Stimulated activated CD4-positive, alpha-beta T cell treated with anti-CD3 and anti-CD28 coated beads, Interleukin-15, amount 100 ng/mL, for 24 hours (primary cell): ENCODE measurements at regions not wholly inside any gene's neighbourhood (a gene's known extent, or its start where the extent isn't known, plus 50 kb on each side); places are given as distances from the start of the nearest gene placed in this dataset.
A peak's percentile ranks its signal among the peaks of the same experiment; 100 is the strongest.
"Not testable (repeated sequence)": the region's sequence is repeated elsewhere in the genome, so short reads cannot be mapped to it uniquely, and the experiment has no call there.

ENCODE experiments used
- DNase-seq: peaks from one replicate; pipeline ENCODE4 v3.0.0-alpha.2; 2020

GRCh38 chr9:33695856-33696255 is 99.5 kb upstream of the PRSS3 start:
- no peak for DNase-seq

- no peak for DNase-seq
These were observed 98.2 kb upstream of the PRSS3 start for GRCh38 chr9:33697171-33697570.

- DNase-seq = no peak
These were observed 97.1 kb upstream of the PRSS3 start for GRCh38 chr9:33698267-33698666.

GRCh38 chr9:33700940-33701339 is 94.4 kb upstream of the PRSS3 start:
- not testable (repeated sequence) for DNase-seq

- DNase-seq = no peak
These were observed 91.8 kb upstream of the PRSS3 start for GRCh38 chr9:33703430-33704102.

GRCh38 chr9:33705440-33705839 is 89.9 kb upstream of the PRSS3 start:
- not testable (repeated sequence) for DNase-seq

- DNase-seq = no peak
These were observed 86.9 kb upstream of the PRSS3 start for GRCh38 chr9:33708441-33708840.

GRCh38 chr9:33709269-33709668 is 86.1 kb upstream of the PRSS3 start:
- no peak for DNase-seq

GRCh38 chr9:33711418-33711817 is 83.9 kb upstream of the PRSS3 start:
- not testable (repeated sequence) for DNase-seq

GRCh38 chr9:33714989-33715388 is 80.4 kb upstream of the PRSS3 start:
- no peak for DNase-seq

GRCh38 chr9:33718987-33719386 is 76.4 kb upstream of the PRSS3 start:
- DNase-seq = no peak

GRCh38 chr9:33719581-33720374 is 75.6 kb upstream of the PRSS3 start:
- peak; percentile 64 for DNase-seq

GRCh38 chr9:33721674-33722358 is 73.5 kb upstream of the PRSS3 start:
- DNase-seq = peak; percentile 91

- DNase-seq = no peak
These were observed 73.0 kb upstream of the PRSS3 start for GRCh38 chr9:33722359-33722675.

GRCh38 chr9:33728613-33729012 is 66.7 kb upstream of the PRSS3 start:
- no peak for DNase-seq

GRCh38 chr9:33731142-33731541 is 64.2 kb upstream of the PRSS3 start:
- no peak for DNase-seq

GRCh38 chr9:33731625-33732024 is 63.7 kb upstream of the PRSS3 start:
- no peak for DNase-seq

GRCh38 chr9:33734247-33734940 is 61.0 kb upstream of the PRSS3 start:
- DNase-seq = not testable (repeated sequence)

- not testable (repeated sequence) for DNase-seq
These were observed 60.2 kb upstream of the PRSS3 start for GRCh38 chr9:33734941-33735835.

GRCh38 chr9:33737811-33738606 is 57.4 kb upstream of the PRSS3 start:
- DNase-seq = peak; percentile 26

GRCh38 chr9:33739398-33739797 is 56.0 kb upstream of the PRSS3 start:
- DNase-seq = no peak
